LNCaP clone FGC (cell line): ENCODE measurements at regions not wholly inside any gene's neighbourhood (a gene's known extent, or its start where the extent isn't known, plus 50 kb on each side); places are given as distances from the start of the nearest gene placed in this dataset.

Experiments
- DNase-seq: peaks from one replicate; pipeline ENCODE4 v3.0.0-alpha.2; 2011; ENCODE audit warnings: low read depth
- H3K4me3 ChIP-seq: 2 replicates; pipeline ENCODE4 v1.5.1; 2011; ENCODE audit warnings: mild to moderate bottlenecking, low read depth, low read length, control low read depth
- CTCF ChIP-seq: IDR thresholded peaks from 2 replicates; pipeline ENCODE4 v1.5.1; 2012; ENCODE audit warnings: mild to moderate bottlenecking; ENCODE audit not compliant: control insufficient read depth, insufficient read depth; ENCODE audit errors: extremely low read depth

GRCh38 chr7:86970986-86971385 lies 88.5 kb downstream of the ELAPOR2 start:
- DNase-seq: no peak
- no peak overlapping the region for H3K4me3 ChIP-seq
- TF ChIP-seq CTCF: no peak

GRCh38 chr7:86970547-86970946 lies 88.9 kb downstream of the ELAPOR2 start:
- H3K4me3 ChIP-seq: no peak overlapping the region
- DNase-seq: no peak
- TF ChIP-seq CTCF: no peak

GRCh38 chr7:86969865-86970264 lies 89.6 kb downstream of the ELAPOR2 start:
- DNase-seq: no peak
- no peak for TF ChIP-seq CTCF
- no peak overlapping the region for H3K4me3 ChIP-seq

- DNase-seq: peak; percentile 78
- no peak for TF ChIP-seq CTCF
- 0 out of 2 replicates have a peak overlapping the region, but pooled peaks have one; percentile 13 for H3K4me3 ChIP-seq
These were observed 90.8 kb downstream of the ELAPOR2 start for GRCh38 chr7:86968618-86969017.

GRCh38 chr7:86966916-86967315 lies 92.5 kb downstream of the ELAPOR2 start:
- DNase-seq: peak; percentile 89
- no peak for TF ChIP-seq CTCF
- H3K4me3 ChIP-seq: no peak overlapping the region

GRCh38 chr7:86965727-86966120 lies 93.7 kb downstream of the ELAPOR2 start:
- no peak for DNase-seq
- H3K4me3 ChIP-seq: no peak overlapping the region
- TF ChIP-seq CTCF: no peak

- no peak overlapping the region for H3K4me3 ChIP-seq
- TF ChIP-seq CTCF: no peak
- DNase-seq: no peak
These were observed 94.3 kb downstream of the ELAPOR2 start for GRCh38 chr7:86964973-86965726.
